ENCODE measurements at regions not wholly inside any gene's neighbourhood (a gene's known extent, or its start where the extent isn't known, plus 50 kb on each side); places are given as distances from the start of the nearest gene placed in this dataset.
A peak's percentile ranks its signal among the peaks of the same experiment; 100 is the strongest.

- H3K9me3 ChIP-seq: no peaks in the 10 kb centered on the region
- 87 to 96% methylated on average over 1 of the region's 1 CpG for WGBS, 2 donors
- no peak overlapping the region for H3K27ac ChIP-seq
- H3K4me1 ChIP-seq: no peaks in the 10 kb centered on the region
- no peak for ATAC-seq
- H3K4me3 ChIP-seq: no peak overlapping the region
- intact Hi-C loops (cut with DNase I): no loop called here
- no peaks in the 10 kb centered on the region for H3K36me3 ChIP-seq (replicated peaks in 1 of 2; ENCODE audit: insufficient read depth in 1 of 2, low read depth in 2 of 2)
- DNase-seq: no peak
- TF ChIP-seq CTCF (IDR thresholded peaks at IDR 0.05) (peak in 1 of 7 experiments; percentile 14), POLR2A (IDR thresholded peaks at IDR 0.05) (no peak)
- no peaks in the 10 kb centered on the region for H3K27me3 ChIP-seq
Measured at GRCh38 chr11:92388380-92388779, 163.8 kb downstream of the FAT3 start.

GRCh38 chr11:92390783-92391182, 166.2 kb downstream of the FAT3 start:
- no peak for TF ChIP-seq CTCF (IDR thresholded peaks at IDR 0.05)
- TF ChIP-seq POLR2A (IDR thresholded peaks at IDR 0.05): no peak
- ATAC-seq (no peak), DNase-seq (no peak)
- intact Hi-C loops (cut with DNase I): no loop called here
- Histone ChIP-seq H3K36me3 (replicated peaks in 1 of 2; ENCODE audit: insufficient read depth in 1 of 2, low read depth in 2 of 2) (no peaks in the 10 kb centered on the region), H3K27me3 (no peaks in the 10 kb centered on the region), H3K4me1 (peaks cover 1% of the 10 kb centered on the region), H3K27ac (no peak overlapping the region), H3K4me3 (no peak overlapping the region), H3K9me3 (no peaks in the 10 kb centered on the region)

- H3K9me3 ChIP-seq: no peaks in the 10 kb centered on the region
- ATAC-seq (no peak), DNase-seq (no peak)
- no peak overlapping the region for H3K27ac ChIP-seq
- H3K4me3 ChIP-seq: no peak overlapping the region
- intact Hi-C loops (cut with DNase I): no loop called here
- TF ChIP-seq POLR2A (IDR thresholded peaks at IDR 0.05): no peak
- TF ChIP-seq CTCF (IDR thresholded peaks at IDR 0.05): no peak
- peaks cover 7% of the 10 kb centered on the region for H3K4me1 ChIP-seq
- H3K27me3 ChIP-seq: no peaks in the 10 kb centered on the region
- H3K36me3 ChIP-seq (replicated peaks in 1 of 2; ENCODE audit: insufficient read depth in 1 of 2, low read depth in 2 of 2): no peaks in the 10 kb centered on the region
Measured at GRCh38 chr11:92391364-92391763, 166.7 kb downstream of the FAT3 start.

- 52 to 59% methylated on average over 6 of the region's 6 CpGs for WGBS, 2 donors
- no peaks in the 10 kb centered on the region for H3K9me3 ChIP-seq
- no peaks in the 10 kb centered on the region for H3K27me3 ChIP-seq
- peaks cover 8% of the 10 kb centered on the region for H3K4me1 ChIP-seq
- H3K4me3 ChIP-seq: no peak overlapping the region
- no peak for TF ChIP-seq POLR2A (IDR thresholded peaks at IDR 0.05)
- no peak for TF ChIP-seq CTCF (IDR thresholded peaks at IDR 0.05)
- no peaks in the 10 kb centered on the region for H3K36me3 ChIP-seq (replicated peaks in 1 of 2; ENCODE audit: insufficient read depth in 1 of 2, low read depth in 2 of 2)
- intact Hi-C loops (cut with DNase I): no loop called here
- no peak overlapping the region for H3K27ac ChIP-seq
- DNase-seq (no peak), ATAC-seq (no peak)
Measured at GRCh38 chr11:92391808-92392207, 167.2 kb downstream of the FAT3 start.

GRCh38 chr11:92393218-92393617, 168.6 kb downstream of the FAT3 start:
- no peaks in the 10 kb centered on the region for H3K9me3 ChIP-seq
- no peak overlapping the region for H3K4me3 ChIP-seq
- intact Hi-C loops (cut with DNase I): no loop called here
- peaks cover 8% of the 10 kb centered on the region for H3K4me1 ChIP-seq
- no peaks in the 10 kb centered on the region for H3K27me3 ChIP-seq
- H3K27ac ChIP-seq: no peak overlapping the region
- ATAC-seq (no peak), DNase-seq (no peak)
- WGBS, 2 donors: 73 to 75% methylated on average over 5 of the region's 5 CpGs
- TF ChIP-seq CTCF (IDR thresholded peaks at IDR 0.05) (no peak), POLR2A (IDR thresholded peaks at IDR 0.05) (no peak)
- H3K36me3 ChIP-seq (replicated peaks in 1 of 2; ENCODE audit: insufficient read depth in 1 of 2, low read depth in 2 of 2): no peaks in the 10 kb centered on the region

All from body of pancreas (tissue), 4 donors.